Hypothalamus (tissue), 51 donors: ENCODE measurements at regions not wholly inside any gene's neighbourhood (a gene's known extent, or its start where the extent isn't known, plus 50 kb on each side); places are given as distances from the start of the nearest gene placed in this dataset.
"Not testable (repeated sequence)": the region's sequence is repeated elsewhere in the genome, so short reads cannot be mapped to it uniquely, and the experiment has no call there.

Source experiments
- DNase-seq, 51 donors: peaks; one replicate each; lab custom pipeline; 2025; lab: John Stamatoyannopoulos, UW

- no peak for DNase-seq
Observed at GRCh38 chr7:16267953-16268820, 153.2 kb downstream of the CRPPA start.

DNA sequence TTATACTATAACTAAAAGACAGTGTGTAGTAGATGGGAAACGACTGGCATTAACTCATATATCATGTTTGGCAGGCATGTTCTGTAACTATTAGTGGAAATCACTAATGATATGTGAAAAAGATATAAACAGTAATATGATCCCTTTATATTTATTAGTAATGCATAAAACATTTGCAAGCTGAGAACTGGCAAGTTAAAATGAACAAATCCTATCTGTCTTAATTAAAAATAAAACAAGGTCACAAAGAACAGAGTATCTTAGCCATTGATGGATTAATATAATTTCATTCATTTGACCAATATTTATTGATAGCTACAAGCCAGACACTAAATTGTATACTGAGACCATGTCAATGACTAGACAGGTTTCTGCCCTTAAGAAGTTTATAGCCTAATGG is 154.5 kb downstream of the CRPPA start:
- DNase-seq: no peak

DNA sequence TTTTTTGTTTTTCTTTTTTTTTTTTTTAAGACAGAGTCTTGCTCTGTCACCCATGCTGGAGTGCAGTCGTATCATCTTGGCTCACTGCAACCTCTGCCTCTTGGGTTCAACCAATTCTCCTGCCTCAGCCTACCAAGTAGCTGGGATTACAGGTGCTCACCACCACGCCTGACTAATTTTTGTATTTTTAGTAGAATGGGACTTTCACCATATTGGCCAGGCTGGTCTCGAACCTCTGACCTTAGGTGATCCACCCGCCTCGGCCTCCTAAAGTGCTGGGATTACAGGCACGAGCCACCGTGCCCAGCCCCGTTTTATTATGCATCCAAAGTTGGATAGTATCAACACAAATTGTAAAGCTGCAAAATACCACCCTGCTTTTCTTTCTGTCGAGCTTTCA is 154.9 kb downstream of the CRPPA start:
- not testable (repeated sequence) for DNase-seq

- no peak for DNase-seq
Observed at GRCh38 chr7:16265863-16266458, 155.4 kb downstream of the CRPPA start.

- no peak for DNase-seq
Observed at GRCh38 chr7:16264823-16265804, 156.2 kb downstream of the CRPPA start.

- DNase-seq: no peak
Observed at GRCh38 chr7:16264036-16264819, 157.1 kb downstream of the CRPPA start.

DNA sequence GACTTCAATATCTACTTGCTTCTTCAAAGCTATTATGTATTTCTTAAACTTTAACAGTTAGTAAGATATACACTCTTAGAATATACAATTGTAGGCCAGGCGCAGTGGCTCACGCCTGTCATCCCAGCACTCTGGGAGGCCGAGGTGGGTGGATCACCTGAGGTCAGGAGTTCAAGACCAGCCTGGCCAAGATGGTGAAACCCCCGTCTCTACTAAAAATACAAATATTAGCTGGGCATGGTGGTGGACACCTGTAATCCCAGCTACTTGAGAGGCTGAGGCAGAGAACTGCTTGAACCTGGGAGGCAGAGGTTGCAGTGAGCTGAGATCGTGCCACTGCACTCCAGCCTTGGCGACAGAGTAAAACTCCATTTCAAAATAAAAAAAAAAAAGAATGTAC is 158.0 kb downstream of the CRPPA start:
- not testable (repeated sequence) for DNase-seq

- no peak for DNase-seq
Observed at GRCh38 chr7:16261654-16262053, 159.7 kb downstream of the CRPPA start.

- no peak for DNase-seq
Observed at GRCh38 chr7:16261100-16261499, 160.2 kb downstream of the CRPPA start.

DNA sequence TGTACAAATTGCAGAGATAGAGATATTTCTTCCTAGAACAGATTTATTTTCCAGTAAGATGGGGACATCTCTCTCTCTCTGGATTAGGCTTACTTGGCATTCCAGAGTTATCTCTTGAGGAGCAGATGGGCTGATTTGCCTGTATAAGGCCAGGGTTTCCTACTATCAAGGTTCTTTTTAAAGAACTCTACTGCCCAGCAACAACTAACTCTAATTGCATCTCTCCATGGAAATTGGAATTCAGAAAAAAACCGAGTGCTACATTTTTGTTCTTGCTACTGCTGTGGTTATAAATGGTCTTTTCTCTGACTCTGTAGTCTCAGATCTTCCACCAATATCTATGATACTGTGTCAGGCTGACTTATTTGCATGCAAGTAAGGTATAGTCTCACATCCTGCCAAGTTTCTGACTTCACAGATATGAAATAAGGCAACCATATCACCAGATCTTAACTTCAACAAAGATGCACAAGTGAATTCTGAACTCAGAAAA is 161.1 kb downstream of the CRPPA start:
- DNase-seq: no peak

DNA sequence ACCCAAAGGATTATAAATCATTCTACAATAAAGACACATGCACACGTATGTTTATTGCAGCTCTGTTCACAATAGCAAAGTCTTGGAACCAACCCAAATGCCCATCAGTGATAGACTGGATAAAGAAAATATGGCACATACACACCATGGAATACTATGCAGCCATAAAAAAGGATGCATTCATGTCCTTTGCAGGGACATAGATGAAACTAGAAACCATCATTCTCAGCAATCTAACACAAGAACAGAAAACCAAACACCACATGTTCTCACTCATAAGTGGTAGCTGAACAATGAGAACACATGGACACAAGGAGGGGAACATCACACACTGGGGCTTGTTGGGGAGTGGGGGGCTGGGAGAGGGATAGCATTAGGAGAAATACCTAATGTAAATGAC is 164.9 kb downstream of the CRPPA start:
- not testable (repeated sequence) for DNase-seq

- DNase-seq: not testable (repeated sequence)
Observed at GRCh38 chr7:16255952-16256351, 165.4 kb downstream of the CRPPA start.

- DNase-seq: not testable (repeated sequence)
Observed at GRCh38 chr7:16250655-16251054, 170.7 kb downstream of the CRPPA start.

- DNase-seq: not testable (repeated sequence)
Observed at GRCh38 chr7:16249204-16249603, 172.1 kb downstream of the CRPPA start.

DNA sequence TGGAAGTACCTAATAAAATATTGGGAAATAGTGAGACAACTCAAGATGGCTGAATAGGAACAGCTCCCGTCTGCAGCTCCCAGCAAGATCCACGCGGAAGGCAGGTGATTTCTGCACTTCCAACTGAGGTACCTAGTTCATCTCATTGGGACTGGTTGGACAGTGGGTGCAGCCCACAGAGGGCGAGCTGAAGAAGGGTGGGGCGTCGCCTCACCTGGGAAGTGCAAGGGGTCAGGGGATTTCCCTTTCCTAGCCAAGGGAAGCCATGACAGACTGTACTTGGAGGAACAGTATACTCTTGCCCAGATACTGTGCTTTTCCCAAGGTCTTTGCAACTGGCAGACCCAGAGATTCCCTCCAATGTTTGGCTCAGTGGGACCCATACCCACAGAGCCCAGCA is 172.8 kb downstream of the CRPPA start:
- DNase-seq: not testable (repeated sequence)

DNA sequence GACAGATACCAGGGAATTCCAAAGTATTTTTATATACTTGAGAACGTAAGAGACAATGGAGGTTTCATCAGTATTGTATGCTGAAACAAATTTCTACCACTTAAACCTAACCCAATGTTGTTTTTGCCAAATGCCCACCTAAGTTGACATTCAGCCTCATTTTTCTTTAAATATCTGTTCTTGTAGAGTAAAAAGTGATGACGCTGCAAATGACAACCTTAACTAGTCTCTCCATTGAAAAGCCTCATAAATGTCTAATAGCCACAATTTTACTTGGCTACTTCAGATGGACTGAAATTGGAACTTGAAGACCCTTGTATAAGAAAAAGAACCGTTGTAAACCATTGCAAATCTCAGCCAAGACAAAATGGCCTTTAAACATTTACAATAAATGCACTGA is 176.9 kb downstream of the CRPPA start:
- no peak for DNase-seq

DNA sequence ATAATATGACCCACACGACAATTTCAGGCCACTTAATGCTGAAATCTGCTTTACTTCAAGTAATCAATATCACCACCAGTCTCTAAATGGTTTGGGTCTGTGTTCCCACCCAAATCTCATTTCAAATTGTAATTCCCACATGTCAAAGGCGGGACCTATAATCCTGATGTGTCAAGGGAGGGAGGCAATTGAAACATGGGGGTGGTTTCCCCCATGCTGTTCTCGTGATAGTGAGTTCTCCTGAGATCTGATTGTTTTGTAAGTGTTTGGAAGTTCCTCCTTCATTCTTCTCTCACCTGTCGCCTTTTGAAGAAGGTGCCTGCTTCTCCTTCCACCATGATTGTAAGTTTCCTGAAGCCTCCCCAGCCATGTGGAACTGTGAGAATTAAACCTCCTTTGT is 178.4 kb downstream of the CRPPA start:
- DNase-seq: no peak

GRCh38 chr7:16241017-16241416 is 180.3 kb downstream of the CRPPA start:
- no peak for DNase-seq

GRCh38 chr7:16236381-16236780 is 185.0 kb downstream of the CRPPA start:
- DNase-seq: no peak
